Panc1 (cell line): ENCODE measurements at regions not wholly inside any gene's neighbourhood (a gene's known extent, or its start where the extent isn't known, plus 50 kb on each side); places are given as distances from the start of the nearest gene placed in this dataset.

ENCODE experiments used
- ATAC-seq: fragments of 200-7000 bp; cut with Tn5 transposase; 2 replicates; pipeline ENCODE4 v1.9.1; 2020; ENCODE audit warnings: mild to moderate bottlenecking, moderate library complexity
- BruUV-seq: library from RNA; stranded (reverse); fragments of 400-500 nt; replicated peaks from 2 replicates; lab custom pipeline; 2021; lab: Mats Ljungman, UMichigan
- CTCF ChIA-PET: fragments of 300-600 bp; sonication (Branson Sonifier 250); formaldehyde crosslinking; loops from one replicate; lab custom pipeline; 2022; ENCODE audit warnings: antibody characterized with exemption; lab: Charles Lee
- POLR2A ChIA-PET: fragments of 300-600 bp; sonication (Branson Sonifier 250); formaldehyde crosslinking; loops from one replicate; lab custom pipeline; 2022; ENCODE audit warnings: antibody characterized with exemption; lab: Charles Lee
- DNase-seq: peaks from one replicate; pipeline ENCODE4 v3.0.0-alpha.2; 2010; ENCODE audit warnings: low read depth, low spot score
- H3K27ac ChIP-seq: 2 replicates; pipeline ENCODE4 v1.5.1; 2011; ENCODE audit warnings: mild to moderate bottlenecking, low read length, inconsistent platforms
- H3K27me3 ChIP-seq: fragments of 200-500 bp; sonication (Bioruptor generic); 2 replicates; pipeline ENCODE4 v1.6.0; 2014; ENCODE audit warnings: low read length, inconsistent platforms; ENCODE audit not compliant: control insufficient read depth, insufficient read depth
- H3K36me3 ChIP-seq: fragments of 200-500 bp; sonication (Bioruptor generic); 2 replicates; pipeline ENCODE4 v1.5.1; 2014; ENCODE audit warnings: inconsistent platforms, mild to moderate bottlenecking, low read length, moderate library complexity; ENCODE audit not compliant: control insufficient read depth, insufficient read depth
- H3K4me1 ChIP-seq: 2 replicates; pipeline ENCODE4 v1.5.1; 2011; ENCODE audit warnings: inconsistent platforms, mild to moderate bottlenecking, low read length, moderate library complexity; ENCODE audit not compliant: control insufficient read depth, insufficient read depth
- H3K4me3 ChIP-seq, 2 experiments: 2 replicates each; pipeline ENCODE4 v1.5.1; 2011 to 2012; ENCODE audit warnings: low read depth in 2 of 2, low read length in 2 of 2, mild to moderate bottlenecking in 2 of 2, inconsistent platforms in 1 of 2, moderate library complexity in 1 of 2
- H3K9me3 ChIP-seq: fragments of 200-500 bp; sonication (Bioruptor generic); 2 replicates; pipeline ENCODE4 v1.5.1; 2014; ENCODE audit warnings: low read depth, mild to moderate bottlenecking, inconsistent platforms, low read length, moderate library complexity; ENCODE audit not compliant: control insufficient read depth, insufficient read depth
- CTCF ChIP-seq: fragments of 450-650 bp; IDR thresholded peaks from 2 replicates; pipeline ENCODE4 v1.5.1; 2017; ENCODE audit warnings: mild to moderate bottlenecking
- POLR2AphosphoS5 ChIP-seq: IDR thresholded peaks from 2 replicates; pipeline ENCODE4 v1.6.1; 2012; ENCODE audit warnings: mild to moderate bottlenecking, low read depth, low read length, moderate library complexity
- REST ChIP-seq, 2 experiments: IDR thresholded peaks; 2 replicates each; pipeline ENCODE4 v1.6.1; 2011 to 2012; ENCODE audit warnings: low read depth in 2 of 2, control low read depth in 1 of 2, low read length in 1 of 2, mild to moderate bottlenecking in 1 of 2, moderate library complexity in 1 of 2; ENCODE audit not compliant: insufficient read depth in 1 of 2
- SIN3A ChIP-seq: IDR thresholded peaks from 2 replicates; pipeline ENCODE4 v1.6.1; 2012; ENCODE audit warnings: low read depth, mild to moderate bottlenecking, low read length, moderate library complexity, borderline replicate concordance; ENCODE audit not compliant: insufficient read depth
- TCF7L2 ChIP-seq: IDR thresholded peaks from 2 replicates; pipeline ENCODE4 v1.6.1; 2011; ENCODE audit warnings: mild to moderate bottlenecking, low read depth, low read length, inconsistent platforms
- in situ Hi-C: cut with HindIII; loops from 2 replicates; pipeline ENCODE4 v1.10.0; 2016; ENCODE audit warnings: low sequenced_read_pairs, low pct_unique_long_range_greater_than_20kb
- intact Hi-C: fragments of 100-400 bp; cut with micrococcal nuclease; formaldehyde crosslinking; loops from one replicate; pipeline ENCODE4 v1.10.0; 2022; ENCODE audit not compliant: unreplicated experiment

DNA sequence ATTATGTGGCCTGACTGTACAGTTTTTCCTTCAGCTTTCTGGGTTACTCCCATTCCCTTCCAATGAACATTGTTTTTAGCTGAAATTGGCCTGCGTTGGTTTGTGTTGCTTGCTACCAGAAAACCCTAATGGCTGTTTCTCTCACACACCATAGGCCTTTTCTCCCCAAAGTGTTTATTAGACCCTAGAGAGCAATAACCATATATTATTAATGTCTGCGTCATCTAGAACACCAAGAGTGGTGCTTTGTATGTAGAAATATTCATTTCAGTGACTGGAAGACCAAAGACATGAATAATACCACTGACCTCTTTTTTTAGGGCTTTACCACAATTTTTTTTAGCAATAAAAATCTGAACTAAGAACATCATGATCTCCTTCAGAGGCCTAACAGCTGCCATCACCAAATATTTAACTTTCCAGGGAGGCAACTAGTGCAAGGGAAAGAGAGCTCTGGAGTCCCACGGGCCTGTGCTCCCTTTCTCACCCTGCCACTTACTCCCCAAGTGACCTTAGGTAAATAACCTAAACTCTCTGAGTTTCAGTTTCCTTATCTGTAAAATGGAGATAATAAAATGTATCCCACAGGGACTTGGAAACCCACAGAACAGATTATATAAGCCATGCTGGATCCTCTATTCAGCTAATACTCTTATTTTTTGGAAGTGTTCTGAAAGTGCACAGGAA, 201.9 kb upstream of the ISL1 start:
- no TSS peak for BruUV-seq
- intact Hi-C loops: no loop called here
- no peaks in the 10 kb centered on the region for H3K27me3 ChIP-seq
- CTCF ChIA-PET: no interaction called here
- POLR2A ChIA-PET: no interaction called here
- H3K4me1 ChIP-seq: no peaks in the 10 kb centered on the region
- H3K4me3 ChIP-seq: no peak overlapping the region
- no peaks in the 10 kb centered on the region for H3K9me3 ChIP-seq
- no peak for ATAC-seq
- in situ Hi-C loops: no loop called here
- no peak overlapping the region for H3K27ac ChIP-seq
- TF ChIP-seq CTCF: no peak
- TF ChIP-seq TCF7L2: no peak
- no peak for TF ChIP-seq REST (IDR thresholded peaks at IDR 0.05; ENCODE audit: insufficient read depth in 1 of 2, low read depth in 2 of 2, low read length in 1 of 2)
- TF ChIP-seq POLR2AphosphoS5: no peak
- no peak for TF ChIP-seq SIN3A
- no peak for DNase-seq
- no peaks in the 10 kb centered on the region for H3K36me3 ChIP-seq

- DNase-seq (no peak), ATAC-seq (no peak)
- no peak overlapping the region for H3K4me3 ChIP-seq
Measured at GRCh38 chr5:51185850-51186329, 197.4 kb upstream of the ISL1 start.

More at GRCh38 chr5:51185850-51186329, 197.4 kb upstream of the ISL1 start:
- H3K27ac ChIP-seq: no peak overlapping the region
- CTCF ChIA-PET: no interaction called here
- no peaks in the 10 kb centered on the region for H3K27me3 ChIP-seq
- H3K9me3 ChIP-seq: no peaks in the 10 kb centered on the region
- no TSS peak for BruUV-seq
- intact Hi-C loops (no loop called here), in situ Hi-C loops (no loop called here)
- TF ChIP-seq CTCF: no peak
- TF ChIP-seq SIN3A: no peak
- TF ChIP-seq TCF7L2: no peak
- no peaks in the 10 kb centered on the region for H3K4me1 ChIP-seq
- POLR2A ChIA-PET: no interaction called here
- no peaks in the 10 kb centered on the region for H3K36me3 ChIP-seq
